Brain microvascular endothelial cell (primary cell): ENCODE measurements at regions not wholly inside any gene's neighbourhood (a gene's known extent, or its start where the extent isn't known, plus 50 kb on each side); places are given as distances from the start of the nearest gene placed in this dataset.
"Not testable (repeated sequence)": the region's sequence is repeated elsewhere in the genome, so short reads cannot be mapped to it uniquely, and the experiment has no call there.

Experiments
- DNase-seq: peaks from one replicate; pipeline ENCODE4 v3.0.0-alpha.2; 2020
- H3K27ac ChIP-seq: fragments of 250-450 bp; sonication (Bioruptor Pico); 2 replicates; pipeline ENCODE4 v1.5.1; 2020; ENCODE audit warnings: mild to moderate bottlenecking, moderate library complexity
- H3K27me3 ChIP-seq: fragments of 250-450 bp; sonication (Bioruptor Pico); replicated peaks from 2 replicates; pipeline ENCODE4 v1.5.1; 2020; ENCODE audit warnings: mild to moderate bottlenecking
- H3K36me3 ChIP-seq: fragments of 250-450 bp; sonication (Bioruptor Pico); replicated peaks from 2 replicates; pipeline ENCODE4 v1.5.1; 2020; ENCODE audit warnings: mild to moderate bottlenecking
- H3K4me3 ChIP-seq: 2 replicates; pipeline ENCODE4 v1.5.1; 2011; ENCODE audit warnings: low read depth, mild to moderate bottlenecking, control low read depth, low read length, moderate library complexity
- in situ Hi-C: cut with HindIII; loops from 2 replicates; pipeline ENCODE4 v1.10.0; 2017; ENCODE audit warnings: low sequenced_read_pairs, low pct_ligation_motif_present
- TF ChIP-seq, protein P1 (sequence below): IDR thresholded peaks from 2 replicates; pipeline ENCODE4 v1.5.1; 2011; ENCODE audit warnings: low read depth, mild to moderate bottlenecking, moderate library complexity, low read length, control low read depth, inconsistent platforms; ENCODE audit errors: missing control alignments

DNA sequence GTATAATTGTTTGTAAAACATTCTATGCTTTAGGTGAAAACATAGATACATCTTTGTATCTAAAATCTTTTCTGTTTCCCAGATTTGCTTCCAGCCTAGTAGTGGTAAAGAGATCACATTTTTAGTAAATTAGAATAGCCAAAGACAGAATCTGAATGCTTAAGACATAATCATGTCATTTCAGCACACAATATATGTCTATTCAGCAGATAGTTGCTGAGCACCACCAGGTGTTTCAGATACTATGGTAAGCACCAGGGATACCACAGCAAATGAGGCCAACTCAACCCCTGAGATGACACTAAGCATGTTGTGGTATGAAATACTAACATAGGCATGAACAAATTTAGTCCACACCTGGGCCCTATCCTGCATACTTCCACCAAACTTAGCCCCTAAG is 195.2 kb upstream of the SOX14 start:
- TF ChIP-seq, protein P1, sequence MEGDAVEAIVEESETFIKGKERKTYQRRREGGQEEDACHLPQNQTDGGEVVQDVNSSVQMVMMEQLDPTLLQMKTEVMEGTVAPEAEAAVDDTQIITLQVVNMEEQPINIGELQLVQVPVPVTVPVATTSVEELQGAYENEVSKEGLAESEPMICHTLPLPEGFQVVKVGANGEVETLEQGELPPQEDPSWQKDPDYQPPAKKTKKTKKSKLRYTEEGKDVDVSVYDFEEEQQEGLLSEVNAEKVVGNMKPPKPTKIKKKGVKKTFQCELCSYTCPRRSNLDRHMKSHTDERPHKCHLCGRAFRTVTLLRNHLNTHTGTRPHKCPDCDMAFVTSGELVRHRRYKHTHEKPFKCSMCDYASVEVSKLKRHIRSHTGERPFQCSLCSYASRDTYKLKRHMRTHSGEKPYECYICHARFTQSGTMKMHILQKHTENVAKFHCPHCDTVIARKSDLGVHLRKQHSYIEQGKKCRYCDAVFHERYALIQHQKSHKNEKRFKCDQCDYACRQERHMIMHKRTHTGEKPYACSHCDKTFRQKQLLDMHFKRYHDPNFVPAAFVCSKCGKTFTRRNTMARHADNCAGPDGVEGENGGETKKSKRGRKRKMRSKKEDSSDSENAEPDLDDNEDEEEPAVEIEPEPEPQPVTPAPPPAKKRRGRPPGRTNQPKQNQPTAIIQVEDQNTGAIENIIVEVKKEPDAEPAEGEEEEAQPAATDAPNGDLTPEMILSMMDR = no peak
- no peaks in the 10 kb centered on the region for H3K27me3 ChIP-seq
- in situ Hi-C loops = no loop called here
- H3K27ac ChIP-seq = no peak overlapping the region
- H3K36me3 ChIP-seq = no peaks in the 10 kb centered on the region
- no peak overlapping the region for H3K4me3 ChIP-seq
- no peak for DNase-seq

DNA sequence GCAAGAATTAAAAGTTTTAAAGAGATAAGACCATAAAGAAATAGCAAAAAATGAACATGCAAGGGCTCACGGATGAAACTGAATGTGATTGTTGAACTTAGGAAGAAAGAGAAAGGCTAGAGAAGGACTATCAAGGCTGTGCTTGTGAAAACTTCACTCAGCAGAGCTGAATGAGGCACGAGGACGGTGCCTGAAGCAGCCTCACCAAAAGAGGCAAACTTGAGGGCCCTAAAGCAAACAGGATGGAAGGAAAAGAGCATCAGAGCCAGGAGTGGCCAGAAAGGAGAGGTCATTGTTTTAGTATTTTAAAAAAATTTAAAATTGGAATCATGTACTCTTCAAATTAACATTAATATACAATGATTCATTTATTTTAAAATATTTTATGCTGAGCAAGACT is 191.2 kb upstream of the SOX14 start:
- in situ Hi-C loops = no loop called here
- no peaks in the 10 kb centered on the region for H3K36me3 ChIP-seq
- no peak for DNase-seq
- H3K27me3 ChIP-seq = no peaks in the 10 kb centered on the region
- no peak overlapping the region for H3K27ac ChIP-seq
- no peak overlapping the region for H3K4me3 ChIP-seq
- TF ChIP-seq, protein P1 = no peak

DNA sequence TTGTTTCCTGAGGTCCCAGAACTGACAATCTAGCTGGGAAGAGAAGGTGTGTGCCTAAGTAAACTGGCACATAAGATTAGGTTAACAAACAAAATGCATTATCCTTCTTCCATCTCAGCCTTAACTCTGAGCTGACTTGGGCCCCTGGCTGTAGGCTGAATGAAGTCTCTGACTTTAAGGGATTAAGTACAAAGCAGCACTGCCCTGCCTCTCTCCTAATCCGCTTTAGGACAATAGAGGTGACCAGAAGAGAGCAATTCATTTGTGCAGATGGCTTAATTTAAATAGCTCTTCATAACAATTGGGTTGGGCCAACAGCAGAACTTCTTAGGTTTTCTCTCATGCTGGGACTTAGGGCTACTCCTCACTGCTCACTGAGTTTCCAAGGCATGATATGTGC is 181.6 kb upstream of the SOX14 start:
- no peak for DNase-seq
- in situ Hi-C loops = no loop called here
- H3K27ac ChIP-seq = no peak overlapping the region
- H3K36me3 ChIP-seq = no peaks in the 10 kb centered on the region
- H3K27me3 ChIP-seq = no peaks in the 10 kb centered on the region
- H3K4me3 ChIP-seq = no peak overlapping the region
- TF ChIP-seq, protein P1 = no peak

DNA sequence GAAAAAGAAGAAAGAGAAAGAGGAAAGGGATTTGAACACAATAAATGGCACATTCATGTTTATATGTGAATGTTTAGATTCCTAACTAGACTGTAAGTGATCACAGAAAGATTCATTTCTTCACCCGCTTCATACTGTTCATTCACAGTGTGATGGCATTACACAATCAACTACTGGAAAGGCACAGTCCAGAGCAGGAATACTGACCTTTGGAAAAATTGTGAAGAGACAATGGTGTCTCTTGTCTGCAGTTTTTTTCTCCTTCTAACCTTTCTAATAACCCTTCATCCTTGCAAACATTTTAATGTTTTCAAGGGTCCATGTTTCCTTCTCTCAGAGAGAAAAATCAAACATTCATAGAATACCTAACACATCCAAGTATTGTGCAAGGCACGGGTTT is 180.9 kb upstream of the SOX14 start:
- in situ Hi-C loops = no loop called here
- H3K36me3 ChIP-seq = no peaks in the 10 kb centered on the region
- TF ChIP-seq, protein P1 = no peak
- no peaks in the 10 kb centered on the region for H3K27me3 ChIP-seq
- H3K4me3 ChIP-seq = no peak overlapping the region
- DNase-seq = no peak
- H3K27ac ChIP-seq = no peak overlapping the region

DNA sequence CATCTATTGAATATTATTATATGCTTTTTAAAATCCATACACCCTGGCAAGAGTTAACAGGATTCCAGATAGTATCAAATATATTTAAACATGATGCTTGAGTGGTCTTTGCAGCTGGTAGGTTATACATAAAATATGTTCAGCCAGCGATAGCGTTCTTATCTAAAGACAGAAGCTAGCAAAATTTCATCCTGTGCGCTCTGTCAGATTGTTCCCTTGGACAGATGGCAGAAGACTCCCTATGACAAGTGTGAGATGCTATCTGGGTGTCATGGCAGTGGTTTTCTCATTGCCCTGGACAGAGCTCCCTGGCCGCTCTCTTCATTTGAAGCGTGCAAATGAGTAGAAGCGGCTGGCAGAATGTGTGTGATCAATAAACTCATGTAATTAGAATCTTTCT is 175.2 kb upstream of the SOX14 start:
- TF ChIP-seq, protein P1 = no peak
- no peak for DNase-seq
- in situ Hi-C loops = no loop called here
- Histone ChIP-seq H3K4me3 (no peak overlapping the region), H3K36me3 (no peaks in the 10 kb centered on the region), H3K27me3 (no peaks in the 10 kb centered on the region), H3K27ac (no peak overlapping the region)

- H3K27ac ChIP-seq, DNase-seq, in situ Hi-C loops, H3K27me3 ChIP-seq, H3K36me3 ChIP-seq, H3K4me3 ChIP-seq: not testable (repeated sequence)
These were observed 168.7 kb upstream of the SOX14 start for GRCh38 chr3:137595415-137595814.
